Activated naive CD8-positive, alpha-beta T cell (primary cell): ENCODE measurements at regions not wholly inside any gene's neighbourhood (a gene's known extent, or its start where the extent isn't known, plus 50 kb on each side); places are given as distances from the start of the nearest gene placed in this dataset.

Experiments used
- H3K27ac Mint-ChIP-seq: one replicate; pipeline ENCODE4 v1.8.0; 2021; ENCODE audit warnings: mixed read lengths
- H3K27me3 Mint-ChIP-seq: one replicate; pipeline ENCODE4 v1.8.0; 2021; ENCODE audit warnings: mixed read lengths
- H3K36me3 Mint-ChIP-seq: one replicate; pipeline ENCODE4 v1.8.0; 2021; ENCODE audit warnings: mixed read lengths
- H3K4me1 Mint-ChIP-seq: one replicate; pipeline ENCODE4 v1.8.0; 2021; ENCODE audit warnings: low read depth, mixed read lengths
- H3K4me3 Mint-ChIP-seq: one replicate; pipeline ENCODE4 v1.8.0; 2021; ENCODE audit warnings: mild to moderate bottlenecking, mixed read lengths
- H3K9me3 Mint-ChIP-seq: one replicate; pipeline ENCODE4 v1.8.0; 2021; ENCODE audit warnings: low read depth, mixed read lengths

DNA sequence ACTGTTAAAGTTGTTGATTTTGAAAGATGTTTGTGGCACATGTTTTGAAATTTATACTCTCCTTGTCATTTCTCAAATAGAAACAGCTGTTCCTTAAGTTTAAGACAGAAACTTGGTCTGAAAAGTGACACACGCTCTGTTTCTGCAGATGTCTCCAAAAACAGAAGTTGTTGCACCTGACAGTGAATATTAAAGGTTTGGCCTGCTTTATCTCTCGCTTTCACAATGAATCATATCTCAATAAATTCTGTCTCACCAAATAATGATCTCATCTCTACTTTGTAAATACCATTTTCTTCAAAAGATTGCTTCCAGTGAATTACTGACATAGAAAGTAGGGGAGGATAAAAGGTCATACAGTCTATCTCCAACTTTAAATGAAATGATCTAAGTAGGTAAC, 294.9 kb upstream of the SYT4 start:
- H3K27me3 Mint-ChIP-seq, result no peaks in the 10 kb centered on the region
- no peaks in the 10 kb centered on the region for H3K9me3 Mint-ChIP-seq
- H3K4me1 Mint-ChIP-seq, result no peaks in the 10 kb centered on the region
- no peak overlapping the region for H3K27ac Mint-ChIP-seq
- H3K4me3 Mint-ChIP-seq, result no peak overlapping the region
- H3K36me3 Mint-ChIP-seq, result no peaks in the 10 kb centered on the region

DNA sequence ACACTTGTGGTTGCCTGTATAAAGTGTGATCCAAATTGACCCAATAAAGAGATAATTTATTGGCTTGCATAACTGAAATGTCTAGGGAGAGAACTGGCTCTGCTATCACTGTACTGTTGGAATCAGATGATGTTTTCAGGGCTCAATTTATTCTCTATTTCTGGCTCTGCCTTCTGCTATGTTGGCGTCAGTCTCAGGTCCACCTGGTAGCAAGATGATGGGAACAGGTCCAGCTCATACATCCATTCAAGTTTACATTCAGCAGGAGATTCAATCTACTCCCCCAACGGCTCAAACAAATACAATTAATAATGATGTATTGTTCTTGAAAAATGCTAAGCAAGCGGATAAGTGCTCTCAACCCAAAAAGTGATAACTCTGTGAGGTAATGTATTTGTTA, 297.7 kb upstream of the SYT4 start:
- H3K36me3 Mint-ChIP-seq, result no peaks in the 10 kb centered on the region
- H3K9me3 Mint-ChIP-seq, result no peaks in the 10 kb centered on the region
- no peaks in the 10 kb centered on the region for H3K4me1 Mint-ChIP-seq
- H3K27ac Mint-ChIP-seq, result no peak overlapping the region
- H3K27me3 Mint-ChIP-seq, result no peaks in the 10 kb centered on the region
- H3K4me3 Mint-ChIP-seq, result no peak overlapping the region

DNA sequence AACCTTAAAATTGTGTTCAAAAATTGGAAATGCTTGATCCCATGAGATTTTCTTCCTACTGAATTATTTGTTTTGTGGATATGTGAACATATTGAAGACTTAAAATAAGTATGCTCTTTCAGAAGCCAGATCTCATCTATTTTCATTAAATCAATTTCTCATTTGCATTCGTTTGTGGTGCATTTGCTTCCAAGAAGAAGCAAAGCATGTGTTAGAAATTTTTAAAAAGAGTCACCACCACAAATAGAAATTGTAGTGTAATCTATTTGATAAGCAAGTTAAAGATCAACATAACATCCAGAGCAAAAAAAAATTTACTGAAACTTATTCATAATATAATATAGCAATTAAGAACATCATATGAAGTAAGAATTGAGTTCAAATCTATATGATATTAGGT, 300.9 kb upstream of the SYT4 start:
- no peaks in the 10 kb centered on the region for H3K27me3 Mint-ChIP-seq
- H3K36me3 Mint-ChIP-seq, result no peaks in the 10 kb centered on the region
- no peaks in the 10 kb centered on the region for H3K9me3 Mint-ChIP-seq
- no peak overlapping the region for H3K27ac Mint-ChIP-seq
- H3K4me3 Mint-ChIP-seq, result no peak overlapping the region
- H3K4me1 Mint-ChIP-seq, result no peaks in the 10 kb centered on the region

DNA sequence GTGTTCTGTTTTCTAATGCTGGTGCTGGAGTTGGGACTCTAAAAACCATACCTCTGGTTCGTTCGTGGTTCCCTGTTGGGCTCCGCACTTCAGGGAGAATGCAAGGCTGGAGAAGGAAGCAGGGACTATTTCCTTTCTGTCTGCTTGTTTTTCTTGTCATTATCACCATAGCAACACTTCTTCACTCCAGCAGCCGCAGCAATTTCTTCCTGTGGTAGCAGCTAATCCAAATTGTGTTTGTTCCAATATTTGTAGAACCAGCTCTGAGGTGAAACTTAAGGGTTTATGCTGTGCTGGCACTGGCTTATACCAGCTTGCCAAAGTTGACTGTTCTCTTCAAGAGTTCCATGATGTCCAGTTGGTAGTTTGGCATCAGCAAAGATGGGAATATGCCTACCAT, 301.4 kb upstream of the SYT4 start:
- Mint-ChIP-seq H3K4me1 (no peaks in the 10 kb centered on the region), H3K36me3 (no peaks in the 10 kb centered on the region), H3K27ac (no peak overlapping the region), H3K4me3 (no peak overlapping the region), H3K27me3 (no peaks in the 10 kb centered on the region), H3K9me3 (no peaks in the 10 kb centered on the region)

DNA sequence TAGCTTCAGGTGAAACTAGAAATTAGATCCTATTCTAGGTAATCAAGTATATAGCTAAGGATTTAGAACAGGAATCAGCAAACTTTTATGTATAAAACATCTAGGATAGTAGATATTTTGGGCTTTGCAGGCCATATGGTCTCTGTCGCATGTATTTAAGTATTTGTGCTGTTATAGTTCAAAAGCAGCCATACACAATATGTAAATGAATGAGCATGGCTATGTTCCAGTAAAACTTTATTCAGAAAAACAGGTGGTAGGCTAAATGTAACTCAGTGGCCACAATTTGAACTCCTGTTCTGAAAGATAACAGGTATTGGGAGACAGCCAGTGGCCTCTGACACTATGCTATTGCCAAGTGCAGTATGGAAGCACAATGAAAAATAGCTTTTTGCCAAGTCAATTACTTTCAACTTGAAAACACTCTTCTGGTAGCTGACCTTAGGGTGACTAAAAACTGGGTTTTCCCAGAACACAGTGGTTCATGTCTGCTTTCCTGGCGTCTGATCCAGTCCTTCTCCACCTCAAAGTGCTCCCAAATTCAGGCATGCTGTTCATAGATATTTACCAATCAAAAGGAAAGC, 304.7 kb upstream of the SYT4 start:
- no peaks in the 10 kb centered on the region for H3K9me3 Mint-ChIP-seq

DNA sequence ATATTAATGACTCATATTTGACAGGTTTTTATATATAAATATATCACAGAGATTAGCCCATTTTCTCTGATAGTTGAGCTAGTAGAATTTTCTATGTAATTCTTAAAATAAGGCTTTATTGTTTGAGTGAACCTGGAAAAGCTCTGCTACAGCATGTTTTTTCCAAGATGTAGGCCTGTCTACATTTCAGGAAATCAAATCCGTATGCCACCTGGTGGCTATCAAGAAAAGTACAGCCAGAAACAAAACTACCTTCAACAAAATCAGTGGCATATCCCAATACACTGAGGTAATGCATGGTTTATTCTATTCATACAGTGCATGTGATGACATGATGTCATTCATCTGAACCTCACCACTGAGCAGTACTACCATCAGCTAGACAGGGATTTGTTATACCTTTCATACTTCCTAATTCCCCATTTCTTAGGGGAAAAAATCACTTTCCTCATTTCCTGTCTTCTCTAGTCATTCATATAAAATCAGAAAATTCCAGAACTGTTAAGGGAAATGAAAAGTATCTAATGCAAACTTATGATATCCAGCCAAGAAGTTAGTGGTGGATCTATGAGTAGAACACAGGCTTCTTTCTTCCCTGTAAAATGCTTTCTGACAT, 310.4 kb upstream of the SYT4 start:
- no peak overlapping the region for H3K4me3 Mint-ChIP-seq
- no peaks in the 10 kb centered on the region for H3K27me3 Mint-ChIP-seq
- no peaks in the 10 kb centered on the region for H3K9me3 Mint-ChIP-seq
- H3K36me3 Mint-ChIP-seq, result no peaks in the 10 kb centered on the region
- no peaks in the 10 kb centered on the region for H3K4me1 Mint-ChIP-seq
- H3K27ac Mint-ChIP-seq, result no peak overlapping the region

More for the DNA sequence above, 304.7 kb upstream of the SYT4 start:
- H3K4me3 Mint-ChIP-seq, result no peak overlapping the region
- H3K4me1 Mint-ChIP-seq, result no peaks in the 10 kb centered on the region
- no peak overlapping the region for H3K27ac Mint-ChIP-seq
- no peaks in the 10 kb centered on the region for H3K36me3 Mint-ChIP-seq
- H3K27me3 Mint-ChIP-seq, result no peaks in the 10 kb centered on the region

DNA sequence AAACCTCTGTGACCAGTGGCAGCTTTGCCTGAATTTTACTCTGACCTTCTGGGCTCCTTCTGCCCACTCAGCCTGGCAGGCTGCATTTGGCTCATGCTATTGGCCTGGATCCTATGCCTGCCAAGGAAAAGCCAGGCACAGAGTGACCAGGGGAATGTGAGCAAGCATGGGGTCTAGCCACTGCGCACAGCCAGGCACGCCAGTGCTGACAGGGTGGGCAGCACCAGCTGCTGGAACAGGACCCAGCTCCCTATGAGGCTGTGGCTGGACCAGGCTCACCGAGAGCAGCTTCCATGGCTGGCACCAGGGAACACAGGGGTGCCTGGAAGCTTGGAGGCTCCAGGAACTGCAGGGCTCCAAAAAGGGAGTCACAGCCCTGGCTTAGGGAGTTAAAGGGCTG, 311.5 kb upstream of the SYT4 start:
- H3K27ac Mint-ChIP-seq, result no peak overlapping the region
- no peaks in the 10 kb centered on the region for H3K36me3 Mint-ChIP-seq
- H3K4me3 Mint-ChIP-seq, result no peak overlapping the region
- no peaks in the 10 kb centered on the region for H3K27me3 Mint-ChIP-seq
- no peaks in the 10 kb centered on the region for H3K9me3 Mint-ChIP-seq
- no peaks in the 10 kb centered on the region for H3K4me1 Mint-ChIP-seq

DNA sequence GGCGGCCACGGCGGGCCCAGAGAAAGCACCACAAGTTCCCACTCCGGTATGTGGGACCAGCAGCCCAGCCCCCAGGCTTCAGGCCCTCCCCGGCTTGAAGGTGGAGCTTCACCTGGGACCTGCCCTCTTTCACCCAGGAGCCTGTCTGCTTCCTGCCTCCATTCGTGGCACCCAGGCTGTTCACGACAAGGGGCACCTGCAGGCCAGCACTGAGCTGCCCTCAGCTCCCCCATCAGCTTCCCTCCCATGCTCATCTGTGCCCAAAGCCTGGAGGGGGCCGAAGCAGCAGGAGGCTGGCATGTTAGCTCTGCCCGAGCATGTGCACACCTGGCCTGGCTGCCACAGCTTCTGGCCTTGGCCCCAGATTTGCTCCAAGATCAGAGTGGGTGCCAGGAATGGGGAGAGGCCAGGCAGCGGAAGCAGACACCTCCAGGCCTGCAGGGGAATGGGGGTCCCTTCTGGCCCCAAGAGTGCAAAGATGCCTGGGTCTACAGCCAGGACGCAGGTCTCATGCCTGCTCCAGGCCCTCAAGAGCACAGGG, 312.4 kb upstream of the SYT4 start:
- no peak overlapping the region for H3K27ac Mint-ChIP-seq
- no peaks in the 10 kb centered on the region for H3K4me1 Mint-ChIP-seq
- H3K36me3 Mint-ChIP-seq, result no peaks in the 10 kb centered on the region
- no peaks in the 10 kb centered on the region for H3K27me3 Mint-ChIP-seq
- H3K4me3 Mint-ChIP-seq, result no peak overlapping the region
- H3K9me3 Mint-ChIP-seq, result no peaks in the 10 kb centered on the region

DNA sequence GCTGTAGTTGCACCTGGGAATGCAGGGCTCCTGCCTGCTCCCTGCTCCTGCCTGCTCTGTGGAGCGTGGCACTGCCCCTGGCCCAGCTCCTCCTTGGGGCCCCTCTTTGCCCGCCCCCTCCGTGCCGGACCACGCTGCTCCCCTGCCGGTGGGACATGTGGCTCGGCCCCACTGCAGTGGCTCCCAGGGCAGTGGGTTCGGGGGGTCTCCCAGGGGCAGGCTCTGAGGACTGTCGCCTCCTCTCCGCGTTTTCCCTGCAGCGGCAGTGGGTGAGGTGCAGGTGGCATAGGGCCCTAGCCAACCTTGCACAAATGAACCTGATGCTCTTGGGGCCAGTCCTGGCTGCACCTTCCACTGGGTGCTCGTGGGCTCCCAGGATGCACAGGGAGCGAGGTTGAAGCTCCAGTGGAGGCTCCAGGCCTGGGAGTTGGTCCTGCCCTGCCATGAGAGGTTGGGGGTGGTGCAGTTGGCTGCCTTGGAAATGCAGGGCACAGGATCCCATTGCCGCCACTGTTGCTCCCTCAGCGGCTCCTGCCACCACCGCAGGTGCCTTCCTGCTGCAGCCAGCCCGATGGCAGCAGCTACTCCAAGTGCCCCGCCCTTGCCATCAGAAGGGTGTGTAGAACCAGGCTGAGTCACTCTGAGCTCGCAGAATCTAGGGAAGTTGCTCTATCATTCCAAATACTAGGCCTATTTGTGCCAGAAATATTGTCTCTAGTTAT, 313.1 kb upstream of the SYT4 start:
- Mint-ChIP-seq H3K9me3 (no peaks in the 10 kb centered on the region), H3K4me3 (no peak overlapping the region), H3K36me3 (no peaks in the 10 kb centered on the region), H3K27me3 (no peaks in the 10 kb centered on the region), H3K4me1 (no peaks in the 10 kb centered on the region), H3K27ac (no peak overlapping the region)

DNA sequence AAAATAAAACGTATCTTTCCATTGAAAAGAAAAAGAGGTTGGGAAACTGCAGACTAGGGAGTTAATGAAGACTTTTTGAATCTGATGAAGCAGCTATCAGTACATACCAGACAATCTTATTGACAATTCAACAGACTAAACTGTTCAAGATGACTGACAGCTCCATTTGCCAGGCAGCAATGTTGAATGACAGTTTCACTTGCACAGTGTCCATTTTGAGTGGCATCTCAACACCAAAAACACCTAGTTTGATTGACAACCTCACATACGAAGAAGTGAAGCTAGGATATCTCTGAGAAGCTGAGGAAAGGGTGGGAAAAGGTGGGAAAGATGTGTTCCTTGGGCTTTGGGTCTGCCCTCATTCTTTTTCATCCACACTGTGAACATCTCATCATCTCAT, 315.0 kb upstream of the SYT4 start:
- no peaks in the 10 kb centered on the region for H3K9me3 Mint-ChIP-seq
- peaks cover 1% of the 10 kb centered on the region for H3K27me3 Mint-ChIP-seq
- no peak overlapping the region for H3K27ac Mint-ChIP-seq
- H3K4me1 Mint-ChIP-seq, result no peaks in the 10 kb centered on the region
- no peak overlapping the region for H3K4me3 Mint-ChIP-seq
- no peaks in the 10 kb centered on the region for H3K36me3 Mint-ChIP-seq

DNA sequence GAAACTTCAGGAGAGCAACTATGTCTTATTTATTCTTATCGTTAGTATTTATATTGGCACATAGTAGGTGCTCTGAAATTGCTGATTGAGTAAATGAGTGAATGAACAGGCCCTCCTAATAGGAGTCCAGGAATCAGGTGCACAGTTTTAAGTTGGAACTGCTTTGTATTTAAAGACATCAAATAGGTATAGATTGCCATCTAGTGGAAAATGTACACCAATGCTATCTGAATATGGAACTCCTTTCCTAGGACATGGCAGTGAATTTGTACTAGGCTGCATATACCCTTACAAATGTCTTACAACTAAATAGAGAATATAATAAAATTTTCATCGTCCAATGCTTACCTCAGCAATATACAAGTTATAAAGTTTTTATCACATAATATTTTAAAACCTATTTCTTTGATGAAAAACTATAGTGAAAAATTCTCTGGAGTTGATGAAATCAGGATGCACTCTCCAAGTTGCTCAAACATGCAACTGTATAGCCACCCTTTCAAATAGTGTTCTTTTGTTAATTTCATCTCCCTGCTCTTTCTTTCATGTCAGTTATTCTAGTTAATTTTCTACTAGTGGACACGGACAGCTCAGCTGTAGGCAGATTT, 318.9 kb upstream of the SYT4 start:
- no peaks in the 10 kb centered on the region for H3K9me3 Mint-ChIP-seq

DNA sequence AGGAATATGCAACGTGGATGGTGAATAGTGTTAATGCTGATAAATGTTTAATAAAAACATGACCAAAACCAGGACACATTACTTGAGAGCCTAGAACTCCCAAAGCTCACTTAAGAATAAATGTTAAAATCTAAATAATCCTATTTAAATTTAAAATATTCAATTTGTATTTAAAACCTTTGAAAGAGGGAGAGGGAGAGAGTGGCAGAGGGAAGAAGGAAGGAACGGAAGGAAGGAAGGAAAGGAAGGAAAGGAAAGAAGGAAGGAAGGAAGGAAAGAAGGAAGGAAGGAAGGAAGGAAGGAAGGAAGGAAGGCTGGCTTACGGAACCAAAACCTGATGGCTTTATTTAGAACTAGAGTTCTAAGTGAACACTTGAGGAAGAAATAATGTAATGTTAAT, 324.1 kb upstream of the SYT4 start:
- no peaks in the 10 kb centered on the region for H3K36me3 Mint-ChIP-seq

More for the DNA sequence above, 318.9 kb upstream of the SYT4 start:
- Mint-ChIP-seq H3K27me3 (peaks cover 1% of the 10 kb centered on the region), H3K27ac (no peak overlapping the region), H3K4me1 (no peaks in the 10 kb centered on the region), H3K4me3 (no peak overlapping the region), H3K36me3 (no peaks in the 10 kb centered on the region)

DNA sequence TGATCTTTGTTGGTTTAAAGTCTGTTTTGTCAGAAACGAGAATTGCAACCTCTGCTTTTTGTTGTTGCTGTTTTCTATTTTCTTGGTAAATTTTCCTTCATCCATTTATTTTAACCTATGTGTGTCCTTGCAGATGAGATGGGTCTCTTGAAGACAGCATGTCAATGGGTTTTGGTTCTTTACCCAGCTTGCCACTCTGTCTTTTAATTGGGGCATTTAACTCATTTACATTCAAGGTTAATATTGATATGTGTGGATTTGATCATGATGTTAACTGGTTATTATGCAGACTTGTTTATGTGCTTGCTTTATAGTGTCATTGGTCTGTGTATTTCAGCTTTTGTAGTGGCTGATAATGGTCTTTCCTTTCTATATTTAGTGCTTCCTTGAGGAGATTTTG, 327.9 kb upstream of the SYT4 start:
- no peaks in the 10 kb centered on the region for H3K36me3 Mint-ChIP-seq
- peaks cover 15% of the 10 kb centered on the region for H3K9me3 Mint-ChIP-seq
- H3K4me1 Mint-ChIP-seq, result no peaks in the 10 kb centered on the region
- H3K27ac Mint-ChIP-seq, result no peak overlapping the region
- H3K27me3 Mint-ChIP-seq, result no peaks in the 10 kb centered on the region
- no peak overlapping the region for H3K4me3 Mint-ChIP-seq

More for the DNA sequence above, 324.1 kb upstream of the SYT4 start:
- peaks cover 1% of the 10 kb centered on the region for H3K27me3 Mint-ChIP-seq
- no peaks in the 10 kb centered on the region for H3K4me1 Mint-ChIP-seq
- H3K4me3 Mint-ChIP-seq, result no peak overlapping the region
- H3K9me3 Mint-ChIP-seq, result peaks cover 11% of the 10 kb centered on the region
- no peak overlapping the region for H3K27ac Mint-ChIP-seq

DNA sequence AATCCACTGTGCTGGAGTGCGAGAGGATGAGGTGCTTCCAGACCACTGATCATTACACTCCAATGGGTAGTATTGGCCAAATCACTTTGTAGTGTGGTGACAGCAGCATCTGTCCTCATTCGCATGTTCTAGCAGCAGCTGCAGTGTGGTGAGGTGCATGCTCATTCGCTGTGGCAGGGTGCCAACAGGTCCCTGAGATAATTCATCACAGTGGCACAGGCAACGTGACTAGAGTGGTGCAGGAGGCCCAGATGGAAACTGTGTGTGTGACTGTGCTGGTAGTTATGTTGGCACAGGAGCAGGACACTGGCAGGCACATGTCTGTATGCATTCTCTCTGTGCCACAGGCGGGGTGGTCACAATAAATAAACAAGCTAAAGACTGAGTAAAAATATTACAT, 329.5 kb upstream of the SYT4 start:
- no peaks in the 10 kb centered on the region for H3K36me3 Mint-ChIP-seq
- H3K4me1 Mint-ChIP-seq, result no peaks in the 10 kb centered on the region
- no peaks in the 10 kb centered on the region for H3K27me3 Mint-ChIP-seq

DNA sequence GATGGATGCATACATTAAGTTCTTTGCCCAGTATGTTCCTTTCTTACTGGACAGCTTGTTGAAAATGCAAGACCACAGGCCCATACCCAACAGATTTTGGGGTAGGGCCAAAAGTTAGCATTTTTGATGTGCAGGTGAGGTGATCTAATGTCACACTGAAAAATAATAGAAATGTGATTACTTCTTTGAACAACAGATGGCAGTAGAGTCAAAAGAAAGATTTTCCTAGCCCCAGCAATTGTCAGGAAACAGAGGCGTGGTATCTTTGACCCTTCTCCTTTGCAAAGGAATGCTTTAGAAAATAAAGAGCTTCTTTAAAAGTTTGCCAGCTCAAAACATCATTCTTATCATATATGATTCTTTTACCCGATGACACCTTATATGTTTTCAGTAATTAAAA, 343.6 kb upstream of the SYT4 start:
- Mint-ChIP-seq H3K9me3 (no peaks in the 10 kb centered on the region), H3K36me3 (no peaks in the 10 kb centered on the region), H3K4me3 (no peak overlapping the region), H3K4me1 (no peaks in the 10 kb centered on the region), H3K27ac (no peak overlapping the region), H3K27me3 (no peaks in the 10 kb centered on the region)

More for the DNA sequence above, 329.5 kb upstream of the SYT4 start:
- H3K9me3 Mint-ChIP-seq, result peaks cover 15% of the 10 kb centered on the region
- H3K27ac Mint-ChIP-seq, result no peak overlapping the region
- no peak overlapping the region for H3K4me3 Mint-ChIP-seq
